ENCODE measurements at regions not wholly inside any gene's neighbourhood (a gene's known extent, or its start where the extent isn't known, plus 50 kb on each side); places are given as distances from the start of the nearest gene placed in this dataset.

DNA sequence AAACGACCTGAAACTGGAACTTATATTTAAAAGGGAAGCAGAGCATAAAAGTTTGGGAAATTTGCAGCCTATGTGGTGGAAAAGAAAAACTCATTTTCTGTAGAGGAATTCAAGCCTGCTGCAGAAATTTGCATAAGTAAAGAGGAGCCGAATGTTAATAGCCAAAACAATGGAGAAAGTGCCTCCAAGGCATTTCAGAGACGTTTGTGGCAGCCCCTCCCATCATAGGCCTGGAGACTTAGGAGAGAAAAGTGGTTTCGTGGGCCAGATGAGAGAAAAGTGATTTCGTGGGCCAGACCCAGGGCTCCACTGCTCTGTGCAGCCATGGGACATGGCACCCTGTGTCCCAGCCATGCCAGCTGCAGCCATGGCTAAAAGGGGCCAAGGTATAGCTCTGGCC lies 361.9 kb downstream of the PCDH19 start:
- no peak for TF ChIP-seq NFIC (IDR thresholded peaks at IDR 0.05)
- no peak for TF ChIP-seq TAF1 (IDR thresholded peaks at IDR 0.05; ENCODE audit: low read depth)
- TF ChIP-seq FOXM1 (IDR thresholded peaks at IDR 0.05; ENCODE audit: borderline replicate concordance, low read depth), result no peak
- no peak for TF ChIP-seq YY1 (IDR thresholded peaks at IDR 0.05; ENCODE audit: low read depth)
- TF ChIP-seq, protein P1, sequence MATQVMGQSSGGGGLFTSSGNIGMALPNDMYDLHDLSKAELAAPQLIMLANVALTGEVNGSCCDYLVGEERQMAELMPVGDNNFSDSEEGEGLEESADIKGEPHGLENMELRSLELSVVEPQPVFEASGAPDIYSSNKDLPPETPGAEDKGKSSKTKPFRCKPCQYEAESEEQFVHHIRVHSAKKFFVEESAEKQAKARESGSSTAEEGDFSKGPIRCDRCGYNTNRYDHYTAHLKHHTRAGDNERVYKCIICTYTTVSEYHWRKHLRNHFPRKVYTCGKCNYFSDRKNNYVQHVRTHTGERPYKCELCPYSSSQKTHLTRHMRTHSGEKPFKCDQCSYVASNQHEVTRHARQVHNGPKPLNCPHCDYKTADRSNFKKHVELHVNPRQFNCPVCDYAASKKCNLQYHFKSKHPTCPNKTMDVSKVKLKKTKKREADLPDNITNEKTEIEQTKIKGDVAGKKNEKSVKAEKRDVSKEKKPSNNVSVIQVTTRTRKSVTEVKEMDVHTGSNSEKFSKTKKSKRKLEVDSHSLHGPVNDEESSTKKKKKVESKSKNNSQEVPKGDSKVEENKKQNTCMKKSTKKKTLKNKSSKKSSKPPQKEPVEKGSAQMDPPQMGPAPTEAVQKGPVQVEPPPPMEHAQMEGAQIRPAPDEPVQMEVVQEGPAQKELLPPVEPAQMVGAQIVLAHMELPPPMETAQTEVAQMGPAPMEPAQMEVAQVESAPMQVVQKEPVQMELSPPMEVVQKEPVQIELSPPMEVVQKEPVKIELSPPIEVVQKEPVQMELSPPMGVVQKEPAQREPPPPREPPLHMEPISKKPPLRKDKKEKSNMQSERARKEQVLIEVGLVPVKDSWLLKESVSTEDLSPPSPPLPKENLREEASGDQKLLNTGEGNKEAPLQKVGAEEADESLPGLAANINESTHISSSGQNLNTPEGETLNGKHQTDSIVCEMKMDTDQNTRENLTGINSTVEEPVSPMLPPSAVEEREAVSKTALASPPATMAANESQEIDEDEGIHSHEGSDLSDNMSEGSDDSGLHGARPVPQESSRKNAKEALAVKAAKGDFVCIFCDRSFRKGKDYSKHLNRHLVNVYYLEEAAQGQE (IDR thresholded peaks at IDR 0.05; ENCODE audit: low read depth), result no peak
- no peak for TF ChIP-seq TCF12 (IDR thresholded peaks at IDR 0.05; ENCODE audit: low read depth)
- TF ChIP-seq EGR1 (IDR thresholded peaks at IDR 0.05), result no peak
- no peak for TF ChIP-seq EP300 (IDR thresholded peaks at IDR 0.05; ENCODE audit: borderline replicate concordance)
- no peak for TF ChIP-seq CEBPB (IDR thresholded peaks at IDR 0.05)
- TF ChIP-seq CREB1 (IDR thresholded peaks at IDR 0.05; ENCODE audit: low read depth), result no peak
